Keratinocyte (primary cell): ENCODE measurements at regions not wholly inside any gene's neighbourhood (a gene's known extent, or its start where the extent isn't known, plus 50 kb on each side); places are given as distances from the start of the nearest gene placed in this dataset.
"Not testable (repeated sequence)": the region's sequence is repeated elsewhere in the genome, so short reads cannot be mapped to it uniquely, and the experiment has no call there.

Source experiments
- DNase-seq: peaks from one replicate; pipeline ENCODE4 v3.0.0-alpha.2; 2011; ENCODE audit warnings: low read depth, missing footprints, low spot score
- FAIRE-seq: peaks from 2 replicates; lab custom pipeline; 2011; peaks lifted over from hg19 to GRCh38; lab: Jason Lieb, UNC
- H2AFZ ChIP-seq: 2 replicates; pipeline ENCODE4 v1.6.0; 2012; ENCODE audit warnings: low read length, control low read depth, inconsistent platforms; ENCODE audit not compliant: control insufficient read depth
- H3K27ac ChIP-seq: 2 replicates; pipeline ENCODE4 v1.5.1; 2011; ENCODE audit warnings: low read length; ENCODE audit not compliant: control insufficient read depth, insufficient read depth
- H3K27me3 ChIP-seq: 3 replicates; pipeline ENCODE4 v1.6.0; 2011; ENCODE audit warnings: low read length; ENCODE audit not compliant: control insufficient read depth, insufficient read depth; ENCODE audit errors: extremely low read depth
- H3K36me3 ChIP-seq, 2 experiments: 2 replicates in 1 of 2; 3 replicates in 1 of 2; pipeline ENCODE4 v1.5.1; 2011; ENCODE audit warnings: low read length in 2 of 2, mild to moderate bottlenecking in 1 of 2; ENCODE audit not compliant: control insufficient read depth in 2 of 2, insufficient read depth in 2 of 2; ENCODE audit errors: extremely low read depth in 1 of 2
- H3K4me1 ChIP-seq: 3 replicates; pipeline ENCODE4 v1.5.1; 2011; ENCODE audit warnings: low read length; ENCODE audit not compliant: control insufficient read depth, insufficient read depth; ENCODE audit errors: extremely low read depth
- H3K4me2 ChIP-seq: 3 replicates; pipeline ENCODE4 v1.6.0; 2011; ENCODE audit warnings: low read depth, low read length; ENCODE audit not compliant: control insufficient read depth, insufficient read depth; ENCODE audit errors: extremely low read depth
- H3K4me3 ChIP-seq, 3 experiments: fragments of 200-600 bp in 1 of 3; sonication (generic) in 1 of 3; 2 replicates in 2 of 3; 3 replicates in 1 of 3; pipeline ENCODE4 v1.5.1; 2011 to 2016; ENCODE audit warnings: low read length in 3 of 3, mild to moderate bottlenecking in 3 of 3, control low read depth in 2 of 3, inconsistent platforms in 1 of 3, low read depth in 1 of 3, mixed read lengths in 1 of 3, mixed run types in 1 of 3, moderate library complexity in 1 of 3; ENCODE audit not compliant: control insufficient read depth in 2 of 3, insufficient read depth in 2 of 3; ENCODE audit errors: extremely low read depth in 1 of 3
- H3K79me2 ChIP-seq: 2 replicates; pipeline ENCODE4 v1.6.0; 2012; ENCODE audit warnings: low read length; ENCODE audit not compliant: control insufficient read depth, insufficient read depth
- H3K9ac ChIP-seq: 3 replicates; pipeline ENCODE4 v1.6.0; 2011; ENCODE audit warnings: low read length; ENCODE audit not compliant: control insufficient read depth, insufficient read depth; ENCODE audit errors: extremely low read depth
- H3K9me1 ChIP-seq: 3 replicates; pipeline ENCODE4 v1.6.0; 2011; ENCODE audit warnings: low read length; ENCODE audit not compliant: control insufficient read depth, insufficient read depth; ENCODE audit errors: extremely low read depth
- H3K9me3 ChIP-seq: 2 replicates; pipeline ENCODE4 v1.5.1; 2012; ENCODE audit warnings: low read depth, low read length; ENCODE audit not compliant: control insufficient read depth
- H4K20me1 ChIP-seq: 3 replicates; pipeline ENCODE4 v1.6.0; 2011; ENCODE audit warnings: low read length; ENCODE audit not compliant: control insufficient read depth, insufficient read depth; ENCODE audit errors: extremely low read depth
- EZH2 ChIP-seq: IDR thresholded peaks from one replicate; pipeline ENCODE4 v1.6.1; 2012; ENCODE audit warnings: inconsistent platforms, mild to moderate bottlenecking, low read length, moderate library complexity
- dilution Hi-C: fragments of 300-500 bp; cut with MboI; formaldehyde crosslinking; loops from one replicate; pipeline ENCODE4 v1.7.0; 2020; ENCODE audit warnings: low sequenced_read_pairs; ENCODE audit not compliant: extremely low pct_ligation_motif_present
- TF ChIP-seq, protein P1 (sequence below), 3 experiments: IDR thresholded peaks in 1 of 3; conservative IDR thresholded peaks in 1 of 3; optimal IDR thresholded peaks in 1 of 3; 2 replicates in 2 of 3; 3 replicates in 1 of 3; pipeline versions ENCODE3 to v1.5.1; 2011; ENCODE audit warnings: low read length in 3 of 3, mild to moderate bottlenecking in 3 of 3, moderate library complexity in 2 of 3, control low read depth in 1 of 3, inconsistent platforms in 1 of 3; ENCODE audit not compliant: insufficient read depth in 2 of 3; ENCODE audit errors: extremely low read depth in 1 of 3

- Histone ChIP-seq H3K9me3 (no peaks in the 10 kb centered on the region), H3K9me1 (no peaks in the 10 kb centered on the region), H4K20me1 (no peaks in the 10 kb centered on the region), H3K4me2 (no peak overlapping the region), H3K9ac (no peak overlapping the region), H3K27me3 (no peaks in the 10 kb centered on the region), H3K4me3 (no peak overlapping the region), H3K4me1 (no peaks in the 10 kb centered on the region), H3K79me2 (no peaks in the 10 kb centered on the region), H3K27ac (no peak overlapping the region), H3K36me3 (no peaks in the 10 kb centered on the region), H2AFZ (no peak overlapping the region)
- no peak for FAIRE-seq
- dilution Hi-C loops: no loop called here
- TF ChIP-seq, protein P1, sequence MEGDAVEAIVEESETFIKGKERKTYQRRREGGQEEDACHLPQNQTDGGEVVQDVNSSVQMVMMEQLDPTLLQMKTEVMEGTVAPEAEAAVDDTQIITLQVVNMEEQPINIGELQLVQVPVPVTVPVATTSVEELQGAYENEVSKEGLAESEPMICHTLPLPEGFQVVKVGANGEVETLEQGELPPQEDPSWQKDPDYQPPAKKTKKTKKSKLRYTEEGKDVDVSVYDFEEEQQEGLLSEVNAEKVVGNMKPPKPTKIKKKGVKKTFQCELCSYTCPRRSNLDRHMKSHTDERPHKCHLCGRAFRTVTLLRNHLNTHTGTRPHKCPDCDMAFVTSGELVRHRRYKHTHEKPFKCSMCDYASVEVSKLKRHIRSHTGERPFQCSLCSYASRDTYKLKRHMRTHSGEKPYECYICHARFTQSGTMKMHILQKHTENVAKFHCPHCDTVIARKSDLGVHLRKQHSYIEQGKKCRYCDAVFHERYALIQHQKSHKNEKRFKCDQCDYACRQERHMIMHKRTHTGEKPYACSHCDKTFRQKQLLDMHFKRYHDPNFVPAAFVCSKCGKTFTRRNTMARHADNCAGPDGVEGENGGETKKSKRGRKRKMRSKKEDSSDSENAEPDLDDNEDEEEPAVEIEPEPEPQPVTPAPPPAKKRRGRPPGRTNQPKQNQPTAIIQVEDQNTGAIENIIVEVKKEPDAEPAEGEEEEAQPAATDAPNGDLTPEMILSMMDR (optimal IDR thresholded peaks at IDR 0.05 in 1 of 3, IDR thresholded peaks at IDR 0.05 in 1 of 3, conservative IDR thresholded peaks at IDR 0.05 in 1 of 3; ENCODE audit: extremely low read depth in 1 of 3, insufficient read depth in 2 of 3, low read length in 3 of 3): no peak
- TF ChIP-seq EZH2: no peak
- no peak for DNase-seq
These were observed 161.8 kb downstream of the NAA11 start for GRCh38 chr4:79163981-79164490.

- no peak overlapping the region for H2AFZ ChIP-seq
- no peak overlapping the region for H3K27ac ChIP-seq
- H3K4me1 ChIP-seq: no peaks in the 10 kb centered on the region
- no peak overlapping the region for H3K4me3 ChIP-seq
- dilution Hi-C loops: no loop called here
- H3K79me2 ChIP-seq: no peaks in the 10 kb centered on the region
- H3K4me2 ChIP-seq: no peak overlapping the region
- no peaks in the 10 kb centered on the region for H3K27me3 ChIP-seq
- no peaks in the 10 kb centered on the region for H3K9me3 ChIP-seq
- no peaks in the 10 kb centered on the region for H3K36me3 ChIP-seq
- DNase-seq: no peak
- FAIRE-seq: no peak
- no peak overlapping the region for H3K9ac ChIP-seq
- H4K20me1 ChIP-seq: no peaks in the 10 kb centered on the region
- TF ChIP-seq, protein P1 (optimal IDR thresholded peaks at IDR 0.05 in 1 of 3, IDR thresholded peaks at IDR 0.05 in 1 of 3, conservative IDR thresholded peaks at IDR 0.05 in 1 of 3; ENCODE audit: extremely low read depth in 1 of 3, insufficient read depth in 2 of 3, low read length in 3 of 3): no peak
- no peak for TF ChIP-seq EZH2
- no peaks in the 10 kb centered on the region for H3K9me1 ChIP-seq
These were observed 164.9 kb downstream of the NAA11 start for GRCh38 chr4:79160962-79161361.

DNA sequence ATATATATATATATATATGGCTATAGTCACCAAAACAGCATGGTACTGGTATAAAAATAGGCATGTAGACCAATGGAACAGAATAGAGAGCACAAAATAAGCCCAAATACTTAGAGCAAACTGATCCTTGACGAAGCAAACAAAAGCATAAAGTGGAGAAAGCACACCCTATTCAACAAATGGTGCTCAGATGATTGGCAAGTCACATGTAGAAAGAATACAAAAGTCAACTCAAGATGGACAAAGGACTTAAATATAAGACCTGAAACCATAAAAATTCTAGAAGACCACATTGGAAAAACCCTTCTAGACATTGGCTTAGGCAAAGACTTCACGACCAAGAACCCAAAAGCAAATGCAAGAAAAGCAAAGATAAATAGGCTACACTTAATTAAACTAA is 167.2 kb downstream of the NAA11 start:
- dilution Hi-C loops, FAIRE-seq: not testable (repeated sequence)

More for the DNA sequence above, 167.2 kb downstream of the NAA11 start:
- H3K9me3 ChIP-seq, H3K4me1 ChIP-seq, H3K36me3 ChIP-seq, H2AFZ ChIP-seq, H3K9me1 ChIP-seq, H3K4me2 ChIP-seq, H3K27me3 ChIP-seq, H3K79me2 ChIP-seq, DNase-seq, H4K20me1 ChIP-seq, H3K4me3 ChIP-seq, H3K9ac ChIP-seq, H3K27ac ChIP-seq: not testable (repeated sequence)
